D341Med (cell line): ENCODE measurements at regions not wholly inside any gene's neighbourhood (a gene's known extent, or its start where the extent isn't known, plus 50 kb on each side); places are given as distances from the start of the nearest gene placed in this dataset.
"Not testable (repeated sequence)": the region's sequence is repeated elsewhere in the genome, so short reads cannot be mapped to it uniquely, and the experiment has no call there.

ENCODE experiments used
- DNase-seq: peaks from one replicate; pipeline ENCODE4 v3.0.0; 2012; ENCODE audit warnings: low spot score

DNA sequence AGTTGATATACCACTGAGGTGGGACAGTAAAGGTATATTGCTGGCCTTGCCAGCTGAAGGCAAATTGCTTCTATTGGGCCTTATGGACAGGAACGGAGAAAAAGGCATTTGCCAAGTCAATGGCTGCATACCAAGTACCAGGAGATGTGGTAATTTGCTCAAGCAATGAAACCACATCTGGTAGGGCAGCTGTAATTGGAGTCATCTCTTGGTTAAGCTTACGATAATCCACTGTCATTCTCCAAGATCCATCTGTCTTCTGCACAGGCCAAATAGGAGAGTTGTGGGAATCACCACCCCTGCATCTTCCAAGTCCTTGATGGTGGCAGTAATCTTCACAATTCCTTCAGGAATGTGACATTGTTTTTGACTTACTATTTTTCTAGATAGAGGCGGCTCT, 350.7 kb upstream of the ADAMTS5 start:
- not testable (repeated sequence) for DNase-seq

DNA sequence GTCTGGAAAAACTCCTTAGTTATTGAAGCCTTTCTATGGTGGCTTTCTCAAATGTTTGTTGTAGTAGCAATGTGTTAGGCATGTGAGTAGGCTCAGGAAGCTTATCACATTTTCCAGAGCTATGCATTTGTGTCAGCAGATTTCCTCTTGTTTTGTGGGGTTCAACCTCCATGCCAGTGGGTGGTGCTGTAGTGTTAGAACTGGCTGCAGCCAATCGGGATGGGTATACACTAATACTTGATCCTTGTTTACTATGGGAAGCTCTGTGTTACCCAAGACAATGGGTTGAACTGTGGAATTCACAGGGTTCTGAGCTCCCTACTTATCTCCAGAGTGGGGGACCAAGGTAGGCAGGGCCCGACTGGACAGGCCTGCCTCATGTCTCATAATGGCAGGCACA, 348.5 kb upstream of the ADAMTS5 start:
- no peak for DNase-seq

DNA sequence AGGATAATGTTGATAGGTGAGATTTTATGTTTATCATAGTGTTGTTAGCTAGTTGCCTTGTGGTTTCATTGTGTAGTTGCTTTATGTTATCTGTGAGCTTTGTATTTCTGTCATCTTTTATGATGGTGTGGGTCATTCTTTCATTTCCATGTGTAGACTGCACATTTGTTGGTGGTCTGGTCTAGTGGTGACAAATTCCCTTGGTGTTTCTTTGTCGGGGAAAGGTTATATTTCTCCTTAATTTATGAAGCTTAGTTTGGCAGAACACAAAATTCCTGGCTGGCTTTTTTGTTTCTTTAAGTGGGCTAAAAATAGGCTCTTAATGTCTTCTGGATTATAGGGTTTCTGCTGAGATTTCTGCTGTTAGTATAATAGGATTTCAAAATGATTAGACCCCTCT, 347.2 kb upstream of the ADAMTS5 start:
- no peak for DNase-seq

DNA sequence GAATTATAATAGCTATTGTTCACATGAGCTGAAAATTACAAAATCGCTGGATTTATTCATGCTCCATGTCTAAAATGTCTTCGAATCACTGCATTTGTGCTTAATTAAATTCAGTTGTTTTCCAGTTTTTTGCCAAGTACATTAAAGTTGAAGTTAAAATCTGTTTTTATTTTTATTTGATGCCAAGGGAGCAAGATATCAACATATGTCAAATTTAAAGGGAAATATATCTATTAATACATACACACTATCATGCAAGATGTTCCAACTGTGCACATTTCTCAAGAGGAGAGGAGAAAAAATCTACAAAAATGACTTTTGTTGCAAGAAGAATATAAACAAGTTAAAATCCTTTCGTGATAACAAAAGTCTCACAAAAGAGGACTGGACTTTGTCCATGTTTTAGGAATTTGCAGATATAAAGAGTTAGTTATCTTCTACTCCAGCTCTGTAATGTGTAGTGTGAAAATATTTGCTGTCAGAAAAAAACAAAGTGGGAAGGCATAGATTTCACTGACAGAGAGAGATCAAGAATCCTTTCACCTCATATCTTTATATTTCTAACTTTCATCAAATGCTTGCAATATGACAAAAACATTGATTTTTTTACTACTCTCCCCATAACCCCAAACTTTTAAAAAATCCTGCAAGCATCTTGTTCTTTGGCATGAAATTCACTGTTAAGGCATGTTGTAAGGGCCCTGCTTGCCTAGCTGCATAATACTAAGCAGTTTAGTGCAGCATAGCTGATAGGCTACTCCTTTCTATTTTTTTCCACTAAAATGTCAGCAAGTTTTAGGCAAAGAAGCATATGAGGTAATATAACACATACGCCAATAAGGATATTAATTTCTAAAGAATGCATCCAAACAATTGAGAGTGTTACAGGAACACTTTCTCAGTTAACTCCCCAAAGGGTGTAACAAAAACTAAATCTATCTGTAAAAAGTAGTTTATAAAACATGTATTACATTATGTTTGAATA, 340.2 kb upstream of the ADAMTS5 start:
- no peak for DNase-seq

DNA sequence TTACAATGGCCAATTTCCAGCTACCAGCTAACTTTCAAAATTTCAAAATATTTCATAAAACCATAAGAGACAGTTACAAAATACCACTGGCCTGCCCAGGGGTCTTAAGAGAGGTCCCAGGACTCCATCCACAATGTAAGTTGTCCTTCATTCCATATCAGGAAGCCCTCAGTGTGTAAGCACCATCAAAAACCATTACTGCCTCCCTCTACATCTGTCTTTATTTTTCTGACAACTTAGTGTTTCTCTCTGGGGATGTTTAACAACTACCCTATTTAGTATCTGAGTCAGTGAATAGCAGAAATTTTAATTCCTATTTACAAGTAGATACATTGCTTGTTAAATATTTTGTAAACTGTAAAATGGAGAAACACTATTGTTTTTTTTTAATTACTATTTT, 339.3 kb upstream of the ADAMTS5 start:
- DNase-seq, result no peak

DNA sequence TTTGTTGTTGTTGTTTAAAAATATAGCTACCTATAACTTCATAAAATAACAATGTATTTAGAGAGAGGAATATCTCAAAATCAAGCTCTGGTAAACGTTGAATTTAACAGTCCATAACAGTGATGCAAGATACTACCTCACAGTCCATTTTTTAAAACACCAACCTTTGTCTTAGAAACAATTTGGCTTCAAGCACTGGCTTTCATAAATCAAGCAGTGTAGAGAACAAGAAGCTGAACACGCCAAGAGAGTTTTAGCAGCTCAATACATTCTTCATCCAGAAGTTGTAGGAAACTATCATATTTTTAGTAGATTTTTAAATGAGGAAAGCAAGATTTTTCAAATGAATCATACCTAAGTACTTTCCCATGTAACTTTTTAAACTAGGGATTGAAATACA, 334.3 kb upstream of the ADAMTS5 start:
- DNase-seq, result no peak

DNA sequence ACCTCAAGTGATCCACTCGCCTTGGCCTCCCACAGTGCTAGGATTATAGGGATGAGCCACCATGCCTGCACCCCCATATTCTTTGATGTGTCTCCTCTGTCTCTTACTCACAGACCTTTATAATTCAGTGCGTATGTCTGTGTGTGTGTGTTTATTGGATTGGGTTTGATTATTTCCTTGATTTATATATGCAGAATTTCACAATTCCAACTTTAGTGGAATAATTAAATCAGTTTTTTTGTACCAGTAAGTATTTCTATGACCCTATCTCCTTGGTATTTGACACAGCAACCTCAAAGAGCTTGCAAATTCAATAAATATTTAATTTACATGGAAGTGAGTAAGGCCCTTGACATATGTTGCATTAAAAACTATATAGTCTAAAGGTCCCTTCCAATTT, 333.9 kb upstream of the ADAMTS5 start:
- no peak for DNase-seq

DNA sequence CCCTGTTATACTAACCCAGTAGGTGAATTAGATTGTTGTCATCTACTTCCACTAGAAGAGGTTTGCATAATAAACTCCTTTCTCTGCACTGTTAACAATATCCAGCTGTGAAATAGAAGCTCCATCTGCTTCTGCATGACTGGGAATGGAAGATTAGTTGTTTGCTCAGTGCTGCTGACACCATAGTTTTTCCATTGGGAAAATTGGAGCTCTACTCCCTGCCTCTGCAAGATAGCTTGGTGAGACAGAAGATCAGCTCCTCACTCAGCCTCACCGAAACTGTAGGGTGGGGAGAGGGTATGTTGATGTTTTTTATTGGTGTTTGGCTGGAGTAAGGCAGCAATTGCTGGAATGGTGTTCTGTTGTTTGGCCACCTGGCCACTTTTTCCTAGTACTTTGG, 331.6 kb upstream of the ADAMTS5 start:
- DNase-seq, result no peak

DNA sequence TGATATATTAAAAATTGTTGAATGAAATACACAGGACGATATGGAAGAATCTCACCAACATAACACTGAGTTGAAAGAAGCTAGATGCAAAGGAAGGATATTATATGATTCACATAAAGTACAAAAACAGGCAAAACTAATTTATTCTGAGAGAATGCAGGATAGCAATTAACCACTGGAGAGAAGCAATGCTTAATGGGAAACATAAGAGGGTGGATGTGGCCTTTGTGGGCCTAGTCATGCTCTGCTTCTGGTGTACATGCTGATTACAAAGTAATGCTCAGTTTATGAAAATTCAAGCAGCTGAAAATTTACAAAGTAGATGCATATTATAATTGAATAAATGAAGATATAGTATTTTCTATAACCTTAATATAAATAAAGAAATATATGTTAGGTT, 326.4 kb upstream of the ADAMTS5 start:
- no peak for DNase-seq

DNA sequence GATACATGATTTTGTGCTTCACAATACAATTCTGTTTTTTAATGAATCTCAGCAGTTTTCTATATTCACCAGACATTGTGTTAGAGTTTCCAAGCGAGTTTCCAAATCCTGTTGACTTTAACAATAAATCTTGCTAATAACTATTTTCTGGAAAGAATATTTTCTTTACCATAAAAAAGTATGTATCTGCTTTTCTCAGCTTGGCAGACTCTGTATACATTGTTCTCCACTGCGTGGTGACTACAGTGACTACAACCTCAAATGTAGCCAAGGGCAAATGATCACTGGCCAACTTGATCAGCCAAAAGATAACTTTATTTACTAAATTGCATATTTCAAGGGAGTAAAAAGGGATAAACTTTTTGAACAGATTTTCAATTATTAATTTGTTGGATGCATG, 325.9 kb upstream of the ADAMTS5 start:
- no peak for DNase-seq

DNA sequence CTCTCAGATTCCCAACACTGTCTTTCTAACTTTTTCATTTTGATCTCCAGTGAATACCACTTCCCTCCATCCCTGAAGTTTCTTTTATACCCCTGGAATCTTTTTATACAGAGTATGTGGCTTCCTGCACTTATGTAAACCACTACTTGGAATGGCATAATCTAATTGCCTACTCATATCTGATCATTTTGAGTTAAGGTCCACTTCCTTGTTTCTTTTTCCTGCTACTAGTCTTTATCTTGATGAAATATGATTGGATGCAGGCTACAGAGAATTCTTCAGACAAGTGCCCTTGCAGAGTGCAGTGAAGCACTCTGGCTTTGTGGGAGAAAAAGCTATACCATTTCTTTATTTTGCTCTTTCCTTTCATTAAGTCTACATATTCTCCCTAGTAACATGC, 325.3 kb upstream of the ADAMTS5 start:
- DNase-seq, result no peak

DNA sequence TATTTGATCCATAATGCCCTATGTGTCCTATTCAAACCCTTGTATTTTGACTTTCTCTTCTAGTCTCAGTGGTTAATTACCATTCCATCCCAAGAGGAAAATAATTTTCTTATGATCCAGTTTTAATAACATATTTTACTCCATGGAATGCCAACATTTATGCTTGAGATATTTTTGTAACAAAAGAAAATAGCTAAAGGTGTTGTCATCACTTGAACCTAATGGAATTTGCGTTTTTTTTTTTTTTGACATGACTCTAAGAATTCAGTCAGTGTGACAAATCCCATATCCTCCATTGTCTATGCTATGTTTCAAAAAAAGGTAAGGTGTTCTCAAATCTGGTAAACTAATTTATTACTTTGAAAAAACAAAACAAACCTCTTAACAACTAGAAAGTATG, 324.1 kb upstream of the ADAMTS5 start:
- DNase-seq, result no peak

DNA sequence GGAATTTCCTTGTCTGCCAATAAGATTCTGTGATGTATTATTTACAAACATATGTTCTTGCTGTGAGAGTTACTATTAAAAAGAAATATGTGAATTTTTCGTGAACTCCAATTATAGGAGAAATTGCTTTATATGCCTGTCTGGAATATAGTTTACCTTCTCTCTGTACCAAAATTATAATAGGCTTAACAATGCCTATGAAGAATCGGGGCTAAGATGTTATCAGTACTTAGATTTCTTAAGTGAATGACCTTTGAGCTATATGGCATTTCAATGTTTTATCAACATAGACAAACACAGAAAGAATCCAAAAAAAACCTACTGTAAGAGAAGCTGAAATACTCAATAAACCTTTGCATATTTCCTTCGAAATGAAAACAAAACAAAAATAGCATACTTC, 323.1 kb upstream of the ADAMTS5 start:
- DNase-seq, result no peak

DNA sequence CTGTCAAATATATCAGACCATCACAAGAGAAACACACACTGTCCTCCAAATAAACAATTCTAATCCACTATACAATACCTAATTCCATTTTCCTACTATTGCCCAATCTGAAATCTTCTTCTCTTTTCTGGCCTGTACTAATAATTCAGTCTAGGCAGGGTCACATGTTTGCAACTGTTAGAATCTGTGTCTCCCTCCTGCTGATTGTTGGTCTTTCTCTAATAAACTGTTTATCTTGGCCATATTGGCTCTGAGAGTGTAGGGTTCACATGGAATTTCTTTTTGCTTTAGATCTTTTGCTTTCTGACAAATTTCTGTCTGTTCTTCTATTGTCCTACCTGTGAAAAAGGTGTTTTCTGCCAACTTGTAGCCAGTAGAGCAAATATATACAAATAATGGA, 319.9 kb upstream of the ADAMTS5 start:
- no peak for DNase-seq

DNA sequence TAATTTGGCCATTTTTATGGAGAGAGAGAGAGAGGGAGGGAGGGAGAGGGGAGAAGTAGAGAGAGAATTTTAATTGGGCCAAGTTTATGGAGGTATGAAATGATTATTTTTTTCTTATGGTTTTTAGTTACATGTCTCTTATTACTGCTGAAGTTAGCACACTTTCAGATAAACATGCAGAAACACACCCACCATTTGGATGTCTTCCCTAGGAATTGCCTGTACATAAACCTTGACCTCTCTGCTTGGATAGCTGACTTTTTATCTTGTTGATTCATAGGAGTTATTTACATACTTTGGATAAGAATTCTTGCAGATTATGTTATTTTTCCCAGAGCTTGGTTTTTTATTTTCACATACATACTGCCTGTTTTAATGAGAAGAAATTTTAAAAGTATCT, 310.2 kb upstream of the ADAMTS5 start:
- DNase-seq, result no peak

DNA sequence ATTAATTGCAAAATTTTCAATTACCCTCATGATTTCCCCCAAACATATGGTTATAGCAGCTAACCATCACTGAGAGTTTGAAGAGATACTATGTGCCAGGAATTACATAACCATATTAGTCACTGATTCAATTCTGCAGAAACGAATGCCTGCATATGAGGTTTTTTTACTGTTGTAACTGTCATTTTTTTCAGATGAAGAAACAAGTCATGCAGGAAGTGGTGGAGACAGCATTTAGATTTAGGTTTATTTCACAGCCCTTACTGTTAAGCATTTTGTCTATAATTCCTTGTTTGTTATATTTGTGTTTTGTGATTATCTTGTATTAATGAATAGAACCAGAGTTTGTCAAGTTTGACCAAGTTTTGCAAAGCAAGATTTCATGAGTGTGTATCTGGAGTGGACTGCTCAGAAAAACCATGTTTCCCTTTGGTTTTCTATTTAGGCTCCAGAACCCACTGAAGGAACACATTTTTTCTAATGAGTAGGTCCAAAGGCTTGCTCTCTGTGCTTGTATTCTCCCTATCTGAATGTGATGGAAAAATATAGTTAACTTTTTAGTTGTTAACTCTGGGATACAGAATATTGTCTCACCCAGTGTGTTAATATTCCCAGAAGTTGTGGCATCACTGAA, 308.5 kb upstream of the ADAMTS5 start:
- DNase-seq, result no peak

DNA sequence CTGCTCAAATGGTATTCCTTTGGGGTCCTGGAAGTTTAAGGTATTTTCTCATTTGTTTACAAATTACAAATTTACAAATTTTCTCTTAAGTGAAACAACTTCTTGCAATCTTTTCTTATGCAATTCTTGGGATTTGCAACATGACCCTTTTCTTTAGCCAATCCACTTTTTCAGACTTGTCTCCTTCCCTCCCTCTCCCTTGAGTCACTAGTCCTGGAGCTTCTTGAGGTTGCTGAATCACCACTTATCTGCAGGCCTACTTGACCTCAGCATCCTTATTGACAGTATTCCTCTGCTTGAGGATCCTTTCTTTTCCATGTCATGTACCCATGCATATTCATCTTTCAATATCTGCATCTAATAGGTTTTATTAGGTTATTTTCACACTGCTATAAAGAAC, 302.8 kb upstream of the ADAMTS5 start:
- DNase-seq, result no peak

DNA sequence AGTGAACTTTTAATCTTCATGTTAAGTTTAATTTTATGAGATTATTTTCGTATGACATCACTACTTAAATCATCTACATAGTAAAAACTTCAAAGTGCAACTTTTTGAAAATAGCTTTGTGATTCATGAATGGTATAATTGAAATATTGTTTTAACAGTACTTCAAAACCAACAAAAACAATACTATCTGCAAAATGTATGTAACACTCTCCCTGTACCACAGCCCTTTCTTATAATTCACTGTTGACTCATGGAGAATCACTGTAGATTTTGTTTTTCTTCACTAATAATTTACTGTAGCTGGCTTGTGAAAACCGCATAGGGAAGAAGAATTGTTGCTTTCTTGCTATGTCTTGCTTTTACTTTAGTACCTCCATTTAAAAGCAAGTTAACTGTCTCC, 301.4 kb upstream of the ADAMTS5 start:
- DNase-seq, result no peak

DNA sequence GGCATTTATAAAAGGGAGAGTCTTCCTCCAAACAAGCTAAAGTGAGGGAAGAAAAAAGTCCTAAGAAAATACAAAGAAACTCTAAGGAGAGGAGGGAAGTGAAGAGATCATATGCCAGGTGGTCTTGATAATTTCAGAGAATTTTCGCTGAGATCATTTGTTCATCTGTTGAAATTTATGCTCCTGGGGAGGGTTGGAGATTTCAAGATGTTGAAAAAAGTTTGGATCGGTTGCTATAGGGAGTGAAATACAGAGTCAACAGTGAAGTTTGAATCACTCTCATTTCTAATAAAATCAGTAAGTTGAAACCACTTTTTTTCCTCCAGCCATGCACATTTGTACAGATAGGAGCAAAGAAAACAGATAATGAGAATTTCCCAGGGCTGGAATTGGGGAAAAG, 299.1 kb upstream of the ADAMTS5 start:
- DNase-seq, result no peak

DNA sequence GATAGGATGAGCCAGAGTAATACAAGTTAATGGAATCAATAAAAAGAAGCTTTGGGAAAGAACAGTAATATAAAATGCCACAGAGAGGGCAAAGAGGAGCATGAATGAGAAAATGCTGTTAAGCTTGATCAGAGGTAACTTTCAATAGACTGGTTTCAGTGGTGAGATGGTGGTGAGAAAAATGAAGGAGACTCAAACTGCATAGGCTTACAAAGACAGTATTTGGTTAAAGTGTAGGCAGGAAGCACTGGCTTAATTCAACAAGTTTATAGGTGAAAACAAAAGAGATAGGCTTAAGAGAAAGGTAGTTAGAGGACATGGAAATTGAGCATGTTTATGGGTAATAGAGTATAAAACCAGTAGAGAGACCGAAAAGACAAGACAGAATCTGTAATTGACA, 298.6 kb upstream of the ADAMTS5 start:
- no peak for DNase-seq

DNA sequence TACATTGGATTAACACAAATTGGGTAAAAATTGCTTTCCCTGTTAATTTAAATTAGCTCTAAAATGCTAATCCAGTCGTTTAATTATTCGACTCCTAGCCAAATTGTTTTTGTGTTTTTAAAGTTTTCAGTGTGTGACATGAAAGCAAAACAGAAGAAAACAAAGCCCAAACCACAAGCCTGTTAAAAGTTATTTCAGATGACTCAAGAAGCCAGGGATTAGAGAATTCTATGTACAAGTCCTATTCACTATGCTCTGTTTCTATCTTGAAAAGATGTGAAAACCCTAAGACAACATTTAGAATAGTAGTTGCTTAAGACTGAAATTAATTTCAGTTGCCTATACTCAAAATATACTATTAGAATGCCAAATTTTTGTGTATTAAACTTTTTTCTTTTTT, 294.8 kb upstream of the ADAMTS5 start:
- no peak for DNase-seq

DNA sequence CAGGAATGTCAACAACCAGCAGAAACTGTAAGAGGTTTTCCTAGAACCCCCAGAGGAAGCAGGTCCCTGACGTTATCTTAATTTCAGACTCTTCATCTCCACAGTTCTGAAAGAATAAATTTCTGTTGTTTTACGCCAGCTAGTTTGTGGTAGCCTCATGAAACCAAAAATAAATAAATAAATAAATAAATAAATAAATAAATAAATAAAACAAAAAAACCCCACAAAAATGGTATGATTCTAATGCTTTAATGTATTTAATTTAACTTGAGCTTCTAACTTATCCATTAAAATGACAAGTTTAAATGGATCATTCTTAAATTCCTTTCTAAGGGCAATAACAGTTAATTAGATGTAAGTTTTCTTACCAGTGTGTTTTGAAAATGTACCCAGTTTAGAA, 293.8 kb upstream of the ADAMTS5 start:
- no peak for DNase-seq

DNA sequence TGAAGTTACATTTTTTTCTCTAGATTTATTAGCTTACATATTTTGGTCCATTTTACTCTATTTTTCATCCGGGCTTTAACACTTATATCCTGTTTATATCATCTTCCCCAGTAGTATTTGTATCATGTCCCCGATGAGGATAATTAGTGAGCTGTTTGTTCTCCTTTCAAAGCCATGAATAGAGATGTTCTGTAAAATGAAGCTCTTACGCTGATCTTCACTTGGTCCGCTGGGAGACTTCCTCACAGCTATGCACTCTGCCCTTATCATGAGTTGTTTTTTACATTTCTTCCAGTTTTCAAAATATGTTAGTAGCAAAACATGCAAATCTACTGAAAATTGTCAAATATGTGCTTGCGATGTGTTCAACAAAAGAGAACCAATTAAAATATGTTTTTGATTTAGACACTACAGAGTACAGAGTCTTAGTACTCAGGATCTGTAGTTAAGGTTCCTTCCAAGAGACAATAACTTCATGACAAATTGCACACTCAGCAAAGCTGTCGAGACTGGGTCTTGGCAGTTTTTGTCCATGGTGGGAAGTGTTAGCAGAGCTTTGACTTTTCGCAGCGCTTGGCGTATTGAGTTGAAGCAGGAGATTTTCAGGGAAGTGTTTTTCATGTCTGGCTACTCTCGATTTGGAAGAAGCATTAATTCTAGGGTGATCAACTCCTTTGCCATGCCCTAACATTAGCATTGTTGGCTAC, 292.0 kb upstream of the ADAMTS5 start:
- no peak for DNase-seq
